Heart left ventricle (tissue), 16 donors: ENCODE measurements at regions not wholly inside any gene's neighbourhood (a gene's known extent, or its start where the extent isn't known, plus 50 kb on each side); places are given as distances from the start of the nearest gene placed in this dataset.
"Not testable (repeated sequence)": the region's sequence is repeated elsewhere in the genome, so short reads cannot be mapped to it uniquely, and the experiment has no call there.

Source experiments
- ATAC-seq, 4 donors: fragments of 200-7000 bp; cut with Tn5 transposase; one replicate each; pipeline ENCODE4 v1.9.1; 2020 to 2022; ENCODE audit warnings: moderate library complexity in 4 of 4, mild to moderate bottlenecking in 3 of 4, moderate number of reproducible peaks in 1 of 4
- DNase-seq, 5 donors: peaks; one replicate each; pipeline ENCODE4 v3.0.0-alpha.2; 2020
- H3K27ac ChIP-seq, 12 donors: fragments of 200-600 bp; sonication (generic) in 4 of 12; one replicate each; pipeline versions ENCODE4 v1.5.0 to v1.8.0; 2016 to 2022; ENCODE audit warnings: mild to moderate bottlenecking in 2 of 12
- H3K27me3 ChIP-seq, 9 donors: fragments of 200-600 bp; sonication (generic) in 2 of 9; one replicate each; pipeline versions ENCODE4 v1.5.1 to v1.8.0; 2016 to 2022; ENCODE audit warnings: mild to moderate bottlenecking in 3 of 9
- H3K36me3 ChIP-seq, 9 donors: fragments of 200-600 bp; sonication (generic) in 2 of 9; one replicate each; pipeline versions ENCODE4 v1.5.0 to v1.8.0; 2018 to 2022; ENCODE audit warnings: mild to moderate bottlenecking in 2 of 9
- H3K4me1 ChIP-seq, 12 donors: fragments of 200-600 bp; sonication (generic) in 4 of 12; one replicate each; pipeline versions ENCODE4 v1.5.0 to v1.8.0; 2016 to 2022; ENCODE audit warnings: mild to moderate bottlenecking in 3 of 12
- H3K4me3 ChIP-seq, 12 donors: fragments of 200-600 bp; sonication (generic) in 4 of 12; one replicate each; pipeline versions ENCODE4 v1.5.0 to v1.8.0; 2017 to 2022; ENCODE audit warnings: mild to moderate bottlenecking in 9 of 12, moderate library complexity in 4 of 12
- H3K9me3 ChIP-seq, 12 donors: fragments of 200-600 bp; sonication (generic) in 4 of 12; one replicate each; pipeline versions ENCODE4 v1.5.0 to v1.8.0; 2016 to 2022; ENCODE audit warnings: mild to moderate bottlenecking in 1 of 12
- POLR2A ChIP-seq, 2 donors: fragments of 450-650 bp; IDR thresholded peaks; one replicate each; pipeline ENCODE4 v1.6.1; 2017; ENCODE audit warnings: antibody characterized with exemption in 2 of 2, mild to moderate bottlenecking in 2 of 2, moderate library complexity in 2 of 2
- WGBS, 4 donors: extraction: QIAGEN DNeasy Blood & Tissue Kit in 2 of 4; methylation state at CpG; one replicate each; pipeline versions ENCODE4 v1.1.5 to v1.1.7; 2013 to 2018; 5-methylcytosine and 5-hydroxymethylcytosine counted together
- intact Hi-C, 10 donors: fragments of 100-400 bp; cut with DNase I; formaldehyde crosslinking; loops; one replicate each; pipeline versions ENCODE4 v1.11.1 to v1.14.2; 2022
- TF ChIP-seq, protein P1 (sequence below), 12 donors: fragments of 200-600 bp; sonication (generic) in 4 of 12; IDR thresholded peaks; one replicate each; pipeline versions ENCODE4 v1.5.0 to v1.8.0; 2018 to 2022; ENCODE audit warnings: antibody characterized with exemption in 12 of 12, mild to moderate bottlenecking in 5 of 12
- donor health status: ischemic (EF 13 %, LVEDD 7.1; RV severe dilation, severe dysfunction).
- donor health status: healthy with polysubstance abuse.
- donor health status: DM: no; HTN: yes; CAD: no.
- donor health status: DM: no; HTN: no; CAD: no.
- donor health status: ischemic (EF 25% LVEDD 6.9; RV normal size, moderate dysfunction).
- donor health status: ischemic (EF 25% LVEDD 5.7; RV mildly dilated, moderate dysfunction).
- donor health status: healthy.
- donor health status: DM: yes; HTN: yes; CAD: no.
- donor health status: ischemic (EF 35%, LVEDD 5.7; RV mildly dilated, moderate dysfunction).
- donor health status: nonischemic (EF 11% LVEDD 7.7; RV severe dilation, severe dysfunction).
- donor health status: DM: yes; HTN: yes; CAD: no.
- donor health status: PGD.
- donor health status: ischemic (EF 29% LVEDD 5.4; RV normal size, mild dysfunction).
- donor health status: nonischemic (EF 23%, LVEDD 6.1; RV moderate dilation, normal function).

DNA sequence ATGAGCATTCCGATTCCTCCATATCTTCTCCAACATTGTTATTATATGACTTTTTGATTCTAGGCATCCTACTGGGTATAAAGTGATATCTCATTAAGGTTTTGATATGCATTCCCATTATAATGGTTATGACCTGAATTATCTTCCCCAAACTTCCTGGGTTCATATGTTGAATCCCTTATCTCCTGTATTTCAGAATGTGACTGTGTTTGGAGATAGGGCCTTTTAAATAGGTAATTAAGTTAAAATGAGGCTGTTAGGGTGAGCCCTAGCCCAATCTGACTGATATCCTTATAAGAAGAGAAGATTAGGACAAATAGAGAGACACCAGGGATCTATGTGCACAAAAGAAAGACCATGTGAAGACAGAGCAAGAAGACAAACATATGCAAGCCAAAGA is 96.9 kb upstream of the PMCH start:
- no peak overlapping the region for H3K4me3 ChIP-seq
- H3K36me3 ChIP-seq, result no peaks in the 10 kb centered on the region
- 90 to 98% (median 94%) methylated on average over 1 of the region's 1 CpG for WGBS, 4 donors
- no peaks in the 10 kb centered on the region for H3K4me1 ChIP-seq
- H3K27ac ChIP-seq, result no peak overlapping the region
- no peaks in the 10 kb centered on the region for H3K27me3 ChIP-seq
- ATAC-seq (no peak), DNase-seq (no peak)
- intact Hi-C loops, result loop anchor here in 1 of 10 donors (10.0 kb wide), 1 partner anchor 190 kb away; the partner anchor contains the start of gene IGF1
- TF ChIP-seq, protein P1, sequence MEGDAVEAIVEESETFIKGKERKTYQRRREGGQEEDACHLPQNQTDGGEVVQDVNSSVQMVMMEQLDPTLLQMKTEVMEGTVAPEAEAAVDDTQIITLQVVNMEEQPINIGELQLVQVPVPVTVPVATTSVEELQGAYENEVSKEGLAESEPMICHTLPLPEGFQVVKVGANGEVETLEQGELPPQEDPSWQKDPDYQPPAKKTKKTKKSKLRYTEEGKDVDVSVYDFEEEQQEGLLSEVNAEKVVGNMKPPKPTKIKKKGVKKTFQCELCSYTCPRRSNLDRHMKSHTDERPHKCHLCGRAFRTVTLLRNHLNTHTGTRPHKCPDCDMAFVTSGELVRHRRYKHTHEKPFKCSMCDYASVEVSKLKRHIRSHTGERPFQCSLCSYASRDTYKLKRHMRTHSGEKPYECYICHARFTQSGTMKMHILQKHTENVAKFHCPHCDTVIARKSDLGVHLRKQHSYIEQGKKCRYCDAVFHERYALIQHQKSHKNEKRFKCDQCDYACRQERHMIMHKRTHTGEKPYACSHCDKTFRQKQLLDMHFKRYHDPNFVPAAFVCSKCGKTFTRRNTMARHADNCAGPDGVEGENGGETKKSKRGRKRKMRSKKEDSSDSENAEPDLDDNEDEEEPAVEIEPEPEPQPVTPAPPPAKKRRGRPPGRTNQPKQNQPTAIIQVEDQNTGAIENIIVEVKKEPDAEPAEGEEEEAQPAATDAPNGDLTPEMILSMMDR (IDR thresholded peaks at IDR 0.05), result no peak
- TF ChIP-seq POLR2A (IDR thresholded peaks at IDR 0.05), result no peak
- H3K9me3 ChIP-seq, result no peaks in the 10 kb centered on the region

- H3K27ac ChIP-seq, H3K4me3 ChIP-seq, H3K9me3 ChIP-seq, DNase-seq, ATAC-seq, H3K4me1 ChIP-seq, H3K27me3 ChIP-seq, H3K36me3 ChIP-seq: not testable (repeated sequence)
- intact Hi-C loops, result loop anchor here in 1 of 10 donors (10.0 kb wide), 1 partner anchor 193 kb away; the partner anchor contains the start of gene IGF1
- WGBS, 4 donors, result 71 to 78% (median 74%) methylated on average over 8 of the region's 8 CpGs
These were observed 94.1 kb upstream of the PMCH start for GRCh38 chr12:102291498-102292440.

- H3K27ac ChIP-seq, H3K27me3 ChIP-seq, H3K36me3 ChIP-seq, H3K4me1 ChIP-seq, DNase-seq, H3K4me3 ChIP-seq, ATAC-seq, H3K9me3 ChIP-seq: not testable (repeated sequence)
- intact Hi-C loops, result loop anchor here in 1 of 10 donors (10.0 kb wide), 1 partner anchor 195 kb away; the partner anchor contains the start of gene IGF1
- 80 to 94% (median 84%) methylated on average over 2 of the region's 2 CpGs for WGBS, 4 donors
These were observed 92.1 kb upstream of the PMCH start for GRCh38 chr12:102289702-102290101.

DNA sequence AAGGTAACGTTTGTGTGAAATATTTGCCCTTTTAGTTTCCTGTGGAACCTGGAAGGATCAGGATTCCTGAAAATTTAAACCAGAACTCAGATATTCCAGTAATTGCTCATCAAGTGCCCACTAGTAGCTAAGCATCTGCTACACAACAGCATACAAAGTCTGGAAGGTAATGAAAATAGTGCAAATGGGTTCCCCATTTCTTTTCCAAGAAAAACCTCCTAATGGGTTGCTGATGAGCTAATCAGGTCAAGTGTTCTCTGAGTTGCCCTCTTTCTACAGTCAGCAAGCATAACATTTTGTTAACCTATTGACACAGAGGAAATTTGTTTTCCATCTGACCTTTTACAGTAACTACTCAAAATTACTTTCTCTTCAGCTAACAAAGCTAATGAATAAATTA is 83.6 kb upstream of the PMCH start:
- DNase-seq (no peak), ATAC-seq (no peak)
- Histone ChIP-seq H3K27me3 (no peaks in the 10 kb centered on the region), H3K9me3 (peaks cover 0 to 10% (median 0%) of the 10 kb centered on the region in 12 donors), H3K4me3 (no peak overlapping the region), H3K4me1 (no peaks in the 10 kb centered on the region), H3K36me3 (no peaks in the 10 kb centered on the region), H3K27ac (no peak overlapping the region)
- TF ChIP-seq, protein P1 (IDR thresholded peaks at IDR 0.05), result no peak
- no peak for TF ChIP-seq POLR2A (IDR thresholded peaks at IDR 0.05)
- intact Hi-C loops, result no loop called here
- 52 to 76% (median 62%) methylated on average over 1 of the region's 1 CpG for WGBS, 4 donors

DNA sequence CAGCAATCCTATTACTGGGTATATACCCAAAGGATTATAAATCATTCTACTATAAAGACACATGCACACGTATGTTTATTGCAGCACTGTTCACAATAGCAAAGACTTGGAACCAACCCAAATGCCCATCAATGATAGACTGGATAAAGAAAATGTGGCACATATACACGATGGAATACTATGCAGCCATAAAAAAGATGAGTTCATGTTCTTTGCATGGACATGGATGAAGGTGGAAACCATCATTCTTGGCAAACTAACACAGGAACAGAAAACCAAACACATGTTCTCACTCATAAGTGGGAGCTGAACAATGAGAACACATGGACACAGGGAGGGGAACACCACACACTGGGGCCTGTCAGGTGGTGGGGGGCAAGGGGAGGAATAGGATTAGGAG is 58.1 kb upstream of the PMCH start:
- H3K27ac ChIP-seq, intact Hi-C loops, H3K36me3 ChIP-seq, ATAC-seq, H3K4me3 ChIP-seq, H3K27me3 ChIP-seq, H3K4me1 ChIP-seq, DNase-seq: not testable (repeated sequence)
- WGBS, 4 donors, result 67 to 91% (median 85%) methylated on average over 1 to 2 of the region's 2 CpGs
- peaks cover 0 to 18% (median under 1%) of the 10 kb centered on the region in 12 donors for H3K9me3 ChIP-seq

DNA sequence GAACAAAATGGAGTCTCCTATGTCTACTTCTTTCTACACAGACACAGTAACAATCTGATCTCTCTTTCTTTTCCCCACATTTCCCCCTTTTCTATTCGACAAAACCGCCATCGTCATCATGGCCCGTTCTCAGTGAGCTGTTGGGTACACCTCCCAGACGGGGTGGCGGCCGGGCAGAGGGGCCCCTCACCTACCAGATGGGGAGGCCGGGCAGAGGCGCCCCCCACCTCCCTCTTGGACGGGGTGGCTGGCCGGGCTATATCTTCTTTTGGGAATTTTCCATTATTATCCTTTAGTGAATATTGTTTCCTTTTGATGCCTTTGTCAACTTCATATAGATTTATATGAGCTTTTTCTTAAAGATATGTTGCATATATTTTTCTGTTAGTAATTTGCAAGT is 53.4 kb upstream of the PMCH start:
- ATAC-seq, H3K9me3 ChIP-seq, H3K27ac ChIP-seq, H3K4me3 ChIP-seq, H3K27me3 ChIP-seq, H3K4me1 ChIP-seq, intact Hi-C loops, DNase-seq, H3K36me3 ChIP-seq: not testable (repeated sequence)
- 89 to 92% (median 91%) methylated on average over 10 to 11 of the region's 11 CpGs for WGBS, 4 donors
